GM12878 (cell line): ENCODE measurements at regions not wholly inside any gene's neighbourhood (a gene's known extent, or its start where the extent isn't known, plus 50 kb on each side); places are given as distances from the start of the nearest gene placed in this dataset.

Source experiments
- ATAC-seq: fragments of 200-7000 bp; cut with Tn5 transposase; 3 replicates; pipeline ENCODE4 v1.9.1; 2020; ENCODE audit warnings: mild to moderate bottlenecking, moderate library complexity
- BruUV-seq: library from RNA; stranded (reverse); fragments of 400-500 nt; replicated peaks from 2 replicates; lab custom pipeline; 2021; lab: Mats Ljungman, UMichigan
- CTCF ChIA-PET: fragments of 300-600 bp; sonication (Branson Sonifier 250); formaldehyde crosslinking; extraction: SDS; loops from one replicate; lab custom pipeline; 2021; ENCODE audit warnings: inconsistent platforms; lab: Yijun Ruan, JAX
- POLR2A ChIA-PET: fragments of 350-600 bp; formaldehyde crosslinking; extraction: SDS; loops from one replicate; lab custom pipeline; 2021; ENCODE audit warnings: inconsistent platforms; lab: Charles Lee
- RAD21 ChIA-PET: fragments of 300-600 bp; sonication (Branson Sonifier 250); formaldehyde crosslinking; loops from one replicate; lab custom pipeline; 2023; ENCODE audit warnings: antibody characterized with exemption; ENCODE audit not compliant: unreplicated experiment; lab: Charles Lee
- SMC1A ChIA-PET: fragments of 300-600 bp; sonication (Branson Sonifier 250); formaldehyde crosslinking; loops from one replicate; lab custom pipeline; 2023; ENCODE audit not compliant: unreplicated experiment, uncharacterized antibody; lab: Charles Lee
- DNase-seq: peaks from one replicate; pipeline ENCODE4 v3.0.0-alpha.2; 2011; ENCODE audit warnings: low read depth, low spot score
- FAIRE-seq: peaks from 3 replicates; lab custom pipeline; 2011; peaks lifted over from hg19 to GRCh38; lab: Jason Lieb, UNC
- H2AFZ ChIP-seq: 2 replicates; pipeline ENCODE4 v1.6.0; 2011; ENCODE audit warnings: low read depth, low read length, control low read depth; ENCODE audit not compliant: control insufficient read depth
- H3K27ac ChIP-seq: 2 replicates; pipeline ENCODE4 v1.5.1; 2011; ENCODE audit warnings: control low read depth; ENCODE audit not compliant: control insufficient read depth, insufficient read depth
- H3K27me3 ChIP-seq, 2 experiments: replicated peaks in 1 of 2; 2 replicates each; pipeline versions ENCODE4 v1.6.0 to v1.6.1; 2011; ENCODE audit warnings: low read length in 1 of 2; ENCODE audit not compliant: control insufficient read depth in 2 of 2, insufficient read depth in 2 of 2
- H3K36me3 ChIP-seq, 2 experiments: 2 replicates each; pipeline ENCODE4 v1.5.1; 2011; ENCODE audit warnings: low read length in 1 of 2; ENCODE audit not compliant: control insufficient read depth in 2 of 2, insufficient read depth in 2 of 2
- H3K4me1 ChIP-seq: 2 replicates; pipeline ENCODE4 v1.6.1; 2011; ENCODE audit warnings: mild to moderate bottlenecking, low read length, moderate library complexity, mixed read lengths; ENCODE audit not compliant: control insufficient read depth, insufficient read depth
- H3K4me2 ChIP-seq: 2 replicates; pipeline ENCODE4 v1.6.0; 2011; ENCODE audit warnings: control low read depth; ENCODE audit not compliant: control insufficient read depth, insufficient read depth
- H3K4me3 ChIP-seq: fragments of 200-600 bp; sonication (generic); 2 replicates; pipeline ENCODE4 v1.5.1; 2016
- H3K79me2 ChIP-seq: 2 replicates; pipeline ENCODE4 v1.6.0; 2011; ENCODE audit warnings: low read length; ENCODE audit not compliant: control insufficient read depth, insufficient read depth
- H3K9ac ChIP-seq: 2 replicates; pipeline ENCODE4 v1.8.0; 2011; ENCODE audit warnings: low read length, control low read depth, mixed read lengths; ENCODE audit not compliant: control insufficient read depth, insufficient read depth
- H3K9me3 ChIP-seq: replicated peaks from 3 replicates; pipeline ENCODE4 v1.5.1; 2011; ENCODE audit warnings: mild to moderate bottlenecking, low read length; ENCODE audit not compliant: control insufficient read depth, insufficient read depth
- H4K20me1 ChIP-seq: 2 replicates; pipeline ENCODE4 v1.6.0; 2011; ENCODE audit not compliant: control insufficient read depth, insufficient read depth
- CBX3 ChIP-seq: fragments of 200-600 bp; sonication (generic); IDR thresholded peaks from 2 replicates; pipeline ENCODE4 v1.6.1; 2016; ENCODE audit warnings: low read depth, borderline replicate concordance
- CHD1 ChIP-seq: IDR thresholded peaks from 2 replicates; pipeline ENCODE4 v1.6.1; 2012; ENCODE audit warnings: low read depth, low read length, improper control_type of control experiment
- CHD2 ChIP-seq: IDR thresholded peaks from 2 replicates; pipeline ENCODE4 v1.6.1; 2011; ENCODE audit warnings: low read depth, low read length, improper control_type of control experiment, borderline replicate concordance
- CREB1 ChIP-seq: IDR thresholded peaks from 2 replicates; pipeline ENCODE4 v1.6.1; 2012; ENCODE audit warnings: low read depth, mild to moderate bottlenecking, inconsistent platforms
- E4F1 ChIP-seq: fragments of 450-650 bp; IDR thresholded peaks from 2 replicates; pipeline ENCODE4 v1.6.1; 2018; ENCODE audit warnings: borderline replicate concordance, mild to moderate bottlenecking; ENCODE audit not compliant: partially characterized antibody
- ESRRA ChIP-seq: IDR thresholded peaks from 2 replicates; pipeline ENCODE4 v1.6.1; 2012; ENCODE audit warnings: mild to moderate bottlenecking, low read length, improper control_type of control experiment
- ETV6 ChIP-seq, 2 experiments: fragments of 450-650 bp in 1 of 2; IDR thresholded peaks in 1 of 2; conservative IDR thresholded peaks in 1 of 2; 2 replicates each; pipeline ENCODE4 v1.6.1; 2014; ENCODE audit warnings: antibody characterized with exemption in 1 of 2, borderline replicate concordance in 1 of 2, low read depth in 1 of 2, mild to moderate bottlenecking in 1 of 2, moderate library complexity in 1 of 2
- HCFC1 ChIP-seq: fragments of 150-350 bp; IDR thresholded peaks from 2 replicates; pipeline ENCODE4 v1.6.1; 2014; ENCODE audit warnings: low read length
- HDAC2 ChIP-seq: fragments of 200-600 bp; sonication (generic); IDR thresholded peaks from 2 replicates; pipeline ENCODE4 v1.6.1; 2017
- IRF4 ChIP-seq: IDR thresholded peaks from 2 replicates; pipeline ENCODE4 v1.6.1; 2011; ENCODE audit warnings: low read depth, low read length
- KLF5 ChIP-seq: fragments of 450-650 bp; IDR thresholded peaks from 2 replicates; pipeline ENCODE4 v1.6.1; 2014; ENCODE audit warnings: mild to moderate bottlenecking; ENCODE audit not compliant: partially characterized antibody
- LARP7 ChIP-seq: fragments of 450-650 bp; IDR thresholded peaks from 2 replicates; pipeline ENCODE4 v1.6.1; 2017; ENCODE audit warnings: mild to moderate bottlenecking
- PAX5 ChIP-seq: IDR thresholded peaks from 2 replicates; pipeline ENCODE4 v1.6.1; 2011; ENCODE audit warnings: low read depth, low read length, borderline replicate concordance
- PBX3 ChIP-seq: IDR thresholded peaks from 2 replicates; pipeline ENCODE4 v1.6.1; 2011; ENCODE audit warnings: mild to moderate bottlenecking, low read depth, low read length, moderate library complexity; ENCODE audit not compliant: insufficient replicate concordance
- SREBF2 ChIP-seq: IDR thresholded peaks from 2 replicates; pipeline ENCODE4 v1.6.1; 2012; ENCODE audit warnings: mild to moderate bottlenecking, low read length
- STAT1 ChIP-seq: fragments of 450-650 bp; conservative IDR thresholded peaks from 2 replicates; pipeline ENCODE4 v1.6.1; 2014; ENCODE audit warnings: antibody characterized with exemption, mild to moderate bottlenecking
- TBL1XR1 ChIP-seq: IDR thresholded peaks from 2 replicates; pipeline ENCODE4 v1.6.1; 2012; ENCODE audit warnings: low read depth, low read length, improper control_type of control experiment
- WRNIP1 ChIP-seq: IDR thresholded peaks from 2 replicates; pipeline ENCODE4 v1.6.1; 2011; ENCODE audit warnings: low read depth, low read length, improper control_type of control experiment, borderline replicate concordance
- ZNF687 ChIP-seq: fragments of 450-650 bp; IDR thresholded peaks from 2 replicates; pipeline ENCODE4 v1.6.1; 2017; ENCODE audit warnings: mild to moderate bottlenecking, moderate library complexity
- WGBS: methylation state at CpG from one replicate; pipeline ENCODE4 v1.1.6; 2016; ENCODE audit warnings: low lambda C conversion rate; ENCODE audit not compliant: insufficient replicate concordance, insufficient coverage; ENCODE audit errors: missing lambda C conversion rate; 5-methylcytosine and 5-hydroxymethylcytosine counted together
- in situ Hi-C: fragments of 300-500 bp; cut with MboI; formaldehyde crosslinking; loops from 9 replicates; pipeline ENCODE4 v1.14.3; 2018; ENCODE audit warnings: mixed read lengths
- intact Hi-C: fragments of 100-400 bp; cut with micrococcal nuclease; formaldehyde crosslinking; loops from one replicate; pipeline ENCODE4 v1.14.2; 2022; ENCODE audit not compliant: unreplicated experiment

- Histone ChIP-seq H3K4me2 (no peak overlapping the region), H2AFZ (no peak overlapping the region), H3K79me2 (no peaks in the 10 kb centered on the region), H3K4me3 (no peak overlapping the region), H4K20me1 (no peaks in the 10 kb centered on the region), H3K27me3 (no peaks in the 10 kb centered on the region), H3K27ac (no peak overlapping the region), H3K9me3 (no peaks in the 10 kb centered on the region), H3K4me1 (no peaks in the 10 kb centered on the region), H3K9ac (no peak overlapping the region), H3K36me3 (no peaks in the 10 kb centered on the region)
- DNase-seq, result no peak
- intact Hi-C loops (no loop called here), in situ Hi-C loops (no loop called here)
- CTCF ChIA-PET, result no interaction called here
- RAD21 ChIA-PET, result no interaction called here
- FAIRE-seq, result no peak
- WGBS, result 0% methylated on average over 1 of the region's 1 CpG
- POLR2A ChIA-PET, result no interaction called here
- BruUV-seq, result no TSS peak
- SMC1A ChIA-PET, result interaction anchor here (0.5 kb wide), 1 partner anchor 1780 kb away, joined by 3 read pairs; no protein-coding TSS in a partner anchor
- no peak for ATAC-seq
- TF ChIP-seq CHD2 (no peak), TBL1XR1 (no peak), ZNF687 (no peak), PAX5 (no peak), KLF5 (no peak), SREBF2 (no peak), HCFC1 (no peak), CREB1 (no peak), HDAC2 (no peak), ETV6 (conservative IDR thresholded peaks at IDR 0.05 in 1 of 2, IDR thresholded peaks at IDR 0.05 in 1 of 2; ENCODE audit: borderline replicate concordance in 1 of 2, low read depth in 1 of 2) (no peak), LARP7 (no peak), CBX3 (no peak), CHD1 (no peak), E4F1 (no peak), PBX3 (no peak), WRNIP1 (no peak), ESRRA (no peak), STAT1 (no peak), IRF4 (no peak)
Observed at GRCh38 chr13:76331943-76332712, 554.1 kb downstream of the KCTD12 start.
